HepG2 (cell line): ENCODE measurements at regions not wholly inside any gene's neighbourhood (a gene's known extent, or its start where the extent isn't known, plus 50 kb on each side); places are given as distances from the start of the nearest gene placed in this dataset.

Source experiments
- ATAC-seq: fragments of 200-7000 bp; cut with Tn5 transposase; 3 replicates; pipeline ENCODE4 v1.9.1; 2020; ENCODE audit warnings: mild to moderate bottlenecking, moderate library complexity
- BruUV-seq: library from RNA; stranded (reverse); fragments of 400-500 nt; replicated peaks from 2 replicates; lab custom pipeline; 2021; lab: Mats Ljungman, UMichigan
- CTCF ChIA-PET: fragments of 300-600 bp; formaldehyde crosslinking; extraction: SDS; loops from one replicate; lab custom pipeline; 2021; ENCODE audit warnings: low total read pairs, inconsistent platforms, low intra/inter-chr PET ratio; lab: Yijun Ruan, JAX
- POLR2A ChIA-PET: fragments of 350-600 bp; sonication (Branson Sonifier 250); formaldehyde crosslinking; loops from one replicate; lab custom pipeline; 2020; ENCODE audit warnings: antibody characterized with exemption, inconsistent platforms; lab: Yijun Ruan, JAX
- DNase-seq: peaks from one replicate; pipeline ENCODE4 v3.0.0-alpha.2; 2015; ENCODE audit warnings: low spot score
- FAIRE-seq: peaks from 3 replicates; lab custom pipeline; 2011; peaks lifted over from hg19 to GRCh38; lab: Jason Lieb, UNC
- H2AFZ ChIP-seq: one replicate; pipeline ENCODE4 v1.6.1; 2011; ENCODE audit warnings: low read length, inconsistent platforms
- H3K27ac ChIP-seq: fragments of 300-600 bp; 3 replicates; pipeline ENCODE4 v1.8.0; 2011; ENCODE audit warnings: mixed run types, mild to moderate bottlenecking, mixed read lengths, low read length, inconsistent platforms; ENCODE audit not compliant: insufficient read depth; ENCODE audit errors: extremely low read length
- H3K27me3 ChIP-seq, 2 experiments: fragments of 200-600 bp in 1 of 2; 2 replicates in 1 of 2; 3 replicates in 1 of 2; pipeline versions ENCODE4 v1.6.0 to v1.8.0; 2011; ENCODE audit warnings: low read length in 2 of 2, mild to moderate bottlenecking in 2 of 2, moderate library complexity in 2 of 2, inconsistent platforms in 1 of 2; ENCODE audit not compliant: insufficient read depth in 2 of 2, control insufficient read depth in 1 of 2
- H3K36me3 ChIP-seq, 2 experiments: fragments of 200-600 bp in 1 of 2; replicated peaks in 1 of 2; 2 replicates in 1 of 2; 3 replicates in 1 of 2; pipeline versions ENCODE4 v1.5.1 to v1.8.0; 2011; ENCODE audit warnings: low read length in 2 of 2, inconsistent platforms in 1 of 2; ENCODE audit not compliant: insufficient read depth in 2 of 2, control insufficient read depth in 1 of 2
- H3K4me1 ChIP-seq: 2 replicates; pipeline ENCODE4 v1.5.1; 2012; ENCODE audit warnings: low read length, inconsistent platforms; ENCODE audit not compliant: insufficient read depth
- H3K4me2 ChIP-seq: 2 replicates; pipeline ENCODE4 v1.6.0; 2011; ENCODE audit warnings: low read depth, low read length, inconsistent platforms
- H3K4me3 ChIP-seq, 3 experiments: fragments of 200-600 bp in 1 of 3; sonication (generic), shearing (Covaris generic) in 1 of 3; replicated peaks in 1 of 3; 2 replicates each; pipeline ENCODE4 v1.5.1; 2011 to 2016; ENCODE audit warnings: low read length in 3 of 3, inconsistent platforms in 2 of 3, low read depth in 2 of 3, mild to moderate bottlenecking in 2 of 3, control low read depth in 1 of 3, mixed read lengths in 1 of 3; ENCODE audit not compliant: insufficient read depth in 1 of 3
- H3K79me2 ChIP-seq: one replicate; pipeline ENCODE4 v1.6.1; 2011; ENCODE audit warnings: low read length, inconsistent platforms; ENCODE audit not compliant: insufficient read depth
- H3K9ac ChIP-seq: 2 replicates; pipeline ENCODE4 v1.6.0; 2011; ENCODE audit warnings: mild to moderate bottlenecking, low read depth, low read length, inconsistent platforms; ENCODE audit not compliant: insufficient read depth
- H3K9me3 ChIP-seq: 2 replicates; pipeline ENCODE4 v1.5.1; 2012; ENCODE audit warnings: mild to moderate bottlenecking, low read length
- H4K20me1 ChIP-seq: 2 replicates; pipeline ENCODE4 v1.6.0; 2011; ENCODE audit warnings: inconsistent platforms, mild to moderate bottlenecking, low read length, moderate library complexity; ENCODE audit not compliant: insufficient read depth
- CBX2 ChIP-seq, 2 experiments: fragments of 200-600 bp in 1 of 2; sonication (generic); formaldehyde crosslinking in 1 of 2; IDR thresholded peaks; 2 replicates each; pipeline versions ENCODE4 v1.7.0 to v1.8.1; 2018 to 2022; ENCODE audit warnings: low read depth in 2 of 2, low read length in 1 of 2, mild to moderate bottlenecking in 1 of 2, missing genetic modification reagents in 1 of 2
- CEBPB ChIP-seq: IDR thresholded peaks from 2 replicates; pipeline ENCODE4 v1.6.1; 2011; ENCODE audit warnings: low read depth, low read length, improper control_type of control experiment, borderline replicate concordance
- CREB1 ChIP-seq, 2 experiments: fragments of 450-650 bp in 1 of 2; IDR thresholded peaks; 2 replicates each; pipeline ENCODE4 v1.6.1; 2016 to 2017; ENCODE audit warnings: control low read depth in 1 of 2, mild to moderate bottlenecking in 1 of 2, missing compliant biosample characterization in 1 of 2, missing genetic modification characterization in 1 of 2
- JUNB ChIP-seq: sonication (generic); formaldehyde crosslinking; IDR thresholded peaks from 2 replicates; pipeline ENCODE4 v1.8.0; 2022; ENCODE audit warnings: missing genetic modification reagents, mild to moderate bottlenecking, borderline replicate concordance
- NCOR1 ChIP-seq: fragments of 200-600 bp; sonication (generic); IDR thresholded peaks from 2 replicates; pipeline ENCODE4 v1.7.0; 2017; ENCODE audit warnings: antibody characterized with exemption, low read length, borderline replicate concordance
- NFE2 ChIP-seq: sonication (generic); formaldehyde crosslinking; IDR thresholded peaks from 2 replicates; pipeline ENCODE4 v1.4.0; 2020; ENCODE audit warnings: missing genetic modification reagents
- NFYB ChIP-seq: sonication (generic); formaldehyde crosslinking; IDR thresholded peaks from 2 replicates; pipeline ENCODE4 v1.4.0; 2020; ENCODE audit warnings: missing genetic modification reagents
- PHF20 ChIP-seq: sonication (generic); formaldehyde crosslinking; IDR thresholded peaks from 2 replicates; pipeline ENCODE4 v1.5.0; 2020; ENCODE audit warnings: mild to moderate bottlenecking, missing genetic modification reagents
- SETDB1 ChIP-seq: sonication (generic); formaldehyde crosslinking; IDR thresholded peaks from 2 replicates; pipeline ENCODE4 v1.5.1; 2020; ENCODE audit warnings: missing genetic modification reagents, mild to moderate bottlenecking, borderline replicate concordance
- TP53 ChIP-seq: sonication (generic); formaldehyde crosslinking; conservative IDR thresholded peaks from 2 replicates; pipeline ENCODE4 v1.4.0; 2020; ENCODE audit warnings: missing genetic modification reagents
- ZNF329 ChIP-seq: sonication (generic); formaldehyde crosslinking; IDR thresholded peaks from 2 replicates; pipeline ENCODE4 v1.9.0; 2021; ENCODE audit warnings: low read depth, mild to moderate bottlenecking, missing genetic modification reagents
- ZNF451 ChIP-seq: sonication (generic); formaldehyde crosslinking; IDR thresholded peaks from 2 replicates; pipeline ENCODE4 v1.5.0; 2020; ENCODE audit warnings: mild to moderate bottlenecking, missing genetic modification reagents
- ZNF614 ChIP-seq: IDR thresholded peaks from 2 replicates; pipeline ENCODE4 v1.6.1; 2018; ENCODE audit warnings: missing biosample characterization, missing genetic modification reagents, inconsistent platforms, borderline replicate concordance
- ZNF850 ChIP-seq: sonication (generic); formaldehyde crosslinking; conservative IDR thresholded peaks from 2 replicates; pipeline ENCODE4 v1.9.0; 2021; ENCODE audit warnings: mild to moderate bottlenecking, missing genetic modification reagents
- WGBS: methylation state at CpG from one replicate; pipeline ENCODE4 v1.1.6; 2017; ENCODE audit warnings: low lambda C conversion rate; 5-methylcytosine and 5-hydroxymethylcytosine counted together
- in situ Hi-C: cut with HindIII; loops from 2 replicates; pipeline ENCODE4 v1.10.0; 2017; ENCODE audit warnings: low pct_unique_long_range_greater_than_20kb; ENCODE audit not compliant: extremely low pct_ligation_motif_present
- intact Hi-C: fragments of 100-400 bp; cut with micrococcal nuclease; formaldehyde crosslinking; loops from one replicate; pipeline ENCODE4 v1.10.0; 2022; ENCODE audit not compliant: unreplicated experiment

- no peaks in the 10 kb centered on the region for H4K20me1 ChIP-seq
- intact Hi-C loops (no loop called here), in situ Hi-C loops (no loop called here)
- no peak overlapping the region for H3K4me2 ChIP-seq
- H3K9ac ChIP-seq, result no peak overlapping the region
- no peaks in the 10 kb centered on the region for H3K4me1 ChIP-seq
- DNase-seq (no peak), ATAC-seq (no peak), FAIRE-seq (no peak)
- TF ChIP-seq CEBPB (no peak), NFE2 (CRISPR knock-in tag) (no peak), CREB1 (IDR thresholded peaks at IDR 0.05) (no peak), CREB1 (CRISPR knock-in tag; IDR thresholded peaks at IDR 0.05) (no peak), ZNF329 (CRISPR knock-in tag) (no peak), NCOR1 (no peak), JUNB (CRISPR knock-in tag) (no peak), TP53 (no peak), ZNF614 (CRISPR knock-in tag) (no peak), ZNF850 (CRISPR knock-in tag) (no peak), SETDB1 (CRISPR knock-in tag) (no peak), ZNF451 (no peak), CBX2 (IDR thresholded peaks at IDR 0.05; ENCODE audit: low read depth, low read length) (no peak), CBX2 (CRISPR knock-in tag; IDR thresholded peaks at IDR 0.05; ENCODE audit: low read depth) (no peak), NFYB (CRISPR knock-in tag) (no peak), PHF20 (CRISPR knock-in tag) (no peak)
- no peak overlapping the region for H3K4me3 ChIP-seq
- H3K79me2 ChIP-seq, result no peaks in the 10 kb centered on the region
- under 1% methylated on average over 4 of the region's 4 CpGs for WGBS
- BruUV-seq, result no TSS peak
- no peaks in the 10 kb centered on the region for H3K27me3 ChIP-seq
- POLR2A ChIA-PET, result no interaction called here
- CTCF ChIA-PET, result no interaction called here
- H2AFZ ChIP-seq, result no peak overlapping the region
- H3K36me3 ChIP-seq, result no peaks in the 10 kb centered on the region
- H3K9me3 ChIP-seq, result no peaks in the 10 kb centered on the region
- no peak overlapping the region for H3K27ac ChIP-seq
Observed at GRCh38 chr3:111472556-111472955, 69.4 kb upstream of the CD96 start.
